ENCODE measurements at regions not wholly inside any gene's neighbourhood (a gene's known extent, or its start where the extent isn't known, plus 50 kb on each side); places are given as distances from the start of the nearest gene placed in this dataset.

GRCh38 chr5:125044491-125045282 is 298.2 kb upstream of the ZNF608 start:
- no peak overlapping the region for H3K4me3 ChIP-seq (ENCODE audit: control insufficient read depth in 1 of 2, extremely low read depth in 1 of 2, low read length in 1 of 2)
- ChIA-PET POLR2A (no interaction called here), CTCF (no interaction called here)
- DNase-seq = no peak
- 97% methylated on average over 4 of the region's 8 CpGs for WGBS (ENCODE audit: insufficient coverage)
- Mint-ChIP-seq H3K27ac (no peak overlapping the region), H3K9me3 (no peaks in the 10 kb centered on the region), H3K27me3 (no peaks in the 10 kb centered on the region), H3K4me3 (no peak overlapping the region), H3K4me1 (no peaks in the 10 kb centered on the region), H3K36me3 (no peaks in the 10 kb centered on the region)
- no peaks in the 10 kb centered on the region for H3K36me3 ChIP-seq (ENCODE audit: control insufficient read depth in 2 of 2, extremely low read depth in 1 of 2, insufficient read depth in 1 of 2, low read length in 1 of 2)
- ATAC-seq (replicated peaks in 1 of 4) = no peak
- no peaks in the 10 kb centered on the region for H3K9me3 ChIP-seq
- H3K4me1 ChIP-seq (ENCODE audit: control insufficient read depth in 1 of 2, extremely low read depth in 1 of 2, insufficient read depth in 2 of 2, low read length in 2 of 2) = no peaks in the 10 kb centered on the region
- H3K27me3 ChIP-seq (replicated peaks in 1 of 2; ENCODE audit: control insufficient read depth in 2 of 2, extremely low read depth in 1 of 2, insufficient read depth in 2 of 2, low read length in 1 of 2) = no peaks in the 10 kb centered on the region
- no peak overlapping the region for H3K27ac ChIP-seq (ENCODE audit: low read length)

- Mint-ChIP-seq H3K27ac (no peak overlapping the region), H3K4me3 (no peak overlapping the region), H3K4me1 (no peaks in the 10 kb centered on the region), H3K36me3 (no peaks in the 10 kb centered on the region), H3K27me3 (no peaks in the 10 kb centered on the region), H3K9me3 (no peaks in the 10 kb centered on the region)
- H3K4me1 ChIP-seq (ENCODE audit: control insufficient read depth in 1 of 2, extremely low read depth in 1 of 2, insufficient read depth in 2 of 2, low read length in 2 of 2) = no peaks in the 10 kb centered on the region
- ChIA-PET POLR2A (no interaction called here), CTCF (no interaction called here)
- no CpG with 5 or more reads among the region's 3 CpGs for WGBS (ENCODE audit: insufficient coverage)
- H3K4me3 ChIP-seq (ENCODE audit: control insufficient read depth in 1 of 2, extremely low read depth in 1 of 2, low read length in 1 of 2) = no peak overlapping the region
- H3K36me3 ChIP-seq (ENCODE audit: control insufficient read depth in 2 of 2, extremely low read depth in 1 of 2, insufficient read depth in 1 of 2, low read length in 1 of 2) = no peaks in the 10 kb centered on the region
- H3K27me3 ChIP-seq (replicated peaks in 1 of 2; ENCODE audit: control insufficient read depth in 2 of 2, extremely low read depth in 1 of 2, insufficient read depth in 2 of 2, low read length in 1 of 2) = no peaks in the 10 kb centered on the region
- DNase-seq (no peak), ATAC-seq (replicated peaks in 1 of 4) (no peak)
- H3K27ac ChIP-seq (ENCODE audit: low read length) = no peak overlapping the region
- H3K9me3 ChIP-seq = no peaks in the 10 kb centered on the region
These were observed 299.2 kb upstream of the ZNF608 start for GRCh38 chr5:125045646-125046045.

- Histone ChIP-seq H3K36me3 (ENCODE audit: control insufficient read depth in 2 of 2, extremely low read depth in 1 of 2, insufficient read depth in 1 of 2, low read length in 1 of 2) (no peaks in the 10 kb centered on the region), H3K4me3 (ENCODE audit: control insufficient read depth in 1 of 2, extremely low read depth in 1 of 2, low read length in 1 of 2) (no peak overlapping the region), H3K27me3 (replicated peaks in 1 of 2; ENCODE audit: control insufficient read depth in 2 of 2, extremely low read depth in 1 of 2, insufficient read depth in 2 of 2, low read length in 1 of 2) (no peaks in the 10 kb centered on the region), H3K27ac (ENCODE audit: low read length) (no peak overlapping the region), H3K9me3 (no peaks in the 10 kb centered on the region), H3K4me1 (ENCODE audit: control insufficient read depth in 1 of 2, extremely low read depth in 1 of 2, insufficient read depth in 2 of 2, low read length in 2 of 2) (no peaks in the 10 kb centered on the region)
- ChIA-PET CTCF (no interaction called here), POLR2A (no interaction called here)
- H3K27ac Mint-ChIP-seq = no peak overlapping the region
- no peak overlapping the region for H3K4me3 Mint-ChIP-seq
- DNase-seq (no peak), ATAC-seq (replicated peaks in 1 of 4) (no peak)
- H3K27me3 Mint-ChIP-seq = no peaks in the 10 kb centered on the region
- WGBS (ENCODE audit: insufficient coverage) = 100% methylated on average over 1 of the region's 1 CpG
- no peaks in the 10 kb centered on the region for H3K36me3 Mint-ChIP-seq
- H3K4me1 Mint-ChIP-seq = no peaks in the 10 kb centered on the region
- H3K9me3 Mint-ChIP-seq = no peaks in the 10 kb centered on the region
These were observed 300.4 kb upstream of the ZNF608 start for GRCh38 chr5:125046838-125047237.

GRCh38 chr5:125047871-125048270 is 301.4 kb upstream of the ZNF608 start:
- Histone ChIP-seq H3K27ac (ENCODE audit: low read length) (no peak overlapping the region), H3K9me3 (no peaks in the 10 kb centered on the region), H3K36me3 (ENCODE audit: control insufficient read depth in 2 of 2, extremely low read depth in 1 of 2, insufficient read depth in 1 of 2, low read length in 1 of 2) (no peaks in the 10 kb centered on the region), H3K27me3 (replicated peaks in 1 of 2; ENCODE audit: control insufficient read depth in 2 of 2, extremely low read depth in 1 of 2, insufficient read depth in 2 of 2, low read length in 1 of 2) (no peaks in the 10 kb centered on the region), H3K4me3 (ENCODE audit: control insufficient read depth in 1 of 2, extremely low read depth in 1 of 2, low read length in 1 of 2) (no peak overlapping the region), H3K4me1 (ENCODE audit: control insufficient read depth in 1 of 2, extremely low read depth in 1 of 2, insufficient read depth in 2 of 2, low read length in 2 of 2) (no peaks in the 10 kb centered on the region)
- H3K27me3 Mint-ChIP-seq = no peaks in the 10 kb centered on the region
- ATAC-seq (replicated peaks in 1 of 4) (no peak), DNase-seq (no peak)
- ChIA-PET POLR2A (no interaction called here), CTCF (interaction anchor here in 1 of 2 donors (0.6 kb wide), 1 partner anchor 1394 kb away, joined by 4 read pairs; no protein-coding TSS in a partner anchor)
- WGBS (ENCODE audit: insufficient coverage) = no CpG with 5 or more reads among the region's 3 CpGs
- no peak overlapping the region for H3K4me3 Mint-ChIP-seq
- H3K36me3 Mint-ChIP-seq = no peaks in the 10 kb centered on the region
- H3K4me1 Mint-ChIP-seq = no peaks in the 10 kb centered on the region
- no peak overlapping the region for H3K27ac Mint-ChIP-seq
- peaks cover 0 to 4% (median 0%) of the 10 kb centered on the region in 3 donors for H3K9me3 Mint-ChIP-seq

GRCh38 chr5:125049721-125050702 is 303.6 kb upstream of the ZNF608 start:
- Histone ChIP-seq H3K36me3 (ENCODE audit: control insufficient read depth in 2 of 2, extremely low read depth in 1 of 2, insufficient read depth in 1 of 2, low read length in 1 of 2) (no peaks in the 10 kb centered on the region), H3K27me3 (replicated peaks in 1 of 2; ENCODE audit: control insufficient read depth in 2 of 2, extremely low read depth in 1 of 2, insufficient read depth in 2 of 2, low read length in 1 of 2) (no peaks in the 10 kb centered on the region), H3K9me3 (no peaks in the 10 kb centered on the region), H3K4me3 (ENCODE audit: control insufficient read depth in 1 of 2, extremely low read depth in 1 of 2, low read length in 1 of 2) (no peak overlapping the region), H3K4me1 (ENCODE audit: control insufficient read depth in 1 of 2, extremely low read depth in 1 of 2, insufficient read depth in 2 of 2, low read length in 2 of 2) (no peaks in the 10 kb centered on the region), H3K27ac (ENCODE audit: low read length) (no peak overlapping the region)
- Mint-ChIP-seq H3K9me3 (peaks cover 0 to 4% (median 0%) of the 10 kb centered on the region in 3 donors), H3K27me3 (no peaks in the 10 kb centered on the region), H3K36me3 (no peaks in the 10 kb centered on the region), H3K4me3 (no peak overlapping the region), H3K27ac (no peak overlapping the region), H3K4me1 (no peaks in the 10 kb centered on the region)
- POLR2A ChIA-PET = no interaction called here
- DNase-seq (no peak), ATAC-seq (replicated peaks in 1 of 4) (no peak)
- CTCF ChIA-PET = no interaction called here
- WGBS (ENCODE audit: insufficient coverage) = 80% methylated on average over 1 of the region's 6 CpGs

GRCh38 chr5:125050926-125051325 is 304.5 kb upstream of the ZNF608 start:
- CTCF ChIA-PET = no interaction called here

More at GRCh38 chr5:125050926-125051325, 304.5 kb upstream of the ZNF608 start:
- no peaks in the 10 kb centered on the region for H3K4me1 Mint-ChIP-seq
- no peaks in the 10 kb centered on the region for H3K27me3 ChIP-seq (replicated peaks in 1 of 2; ENCODE audit: control insufficient read depth in 2 of 2, extremely low read depth in 1 of 2, insufficient read depth in 2 of 2, low read length in 1 of 2)
- H3K36me3 ChIP-seq (ENCODE audit: control insufficient read depth in 2 of 2, extremely low read depth in 1 of 2, insufficient read depth in 1 of 2, low read length in 1 of 2) = no peaks in the 10 kb centered on the region
- WGBS (ENCODE audit: insufficient coverage) = no CpG with 5 or more reads among the region's 1 CpG
- H3K4me3 Mint-ChIP-seq = no peak overlapping the region
- no peak overlapping the region for H3K27ac Mint-ChIP-seq
- H3K4me3 ChIP-seq (ENCODE audit: control insufficient read depth in 1 of 2, extremely low read depth in 1 of 2, low read length in 1 of 2) = no peak overlapping the region
- peaks cover 0 to 5% (median 0%) of the 10 kb centered on the region in 3 donors for H3K9me3 Mint-ChIP-seq
- no peaks in the 10 kb centered on the region for H3K4me1 ChIP-seq (ENCODE audit: control insufficient read depth in 1 of 2, extremely low read depth in 1 of 2, insufficient read depth in 2 of 2, low read length in 2 of 2)
- no peaks in the 10 kb centered on the region for H3K36me3 Mint-ChIP-seq
- no peak for DNase-seq
- no peak overlapping the region for H3K27ac ChIP-seq (ENCODE audit: low read length)
- POLR2A ChIA-PET = no interaction called here
- no peaks in the 10 kb centered on the region for H3K9me3 ChIP-seq
- ATAC-seq (replicated peaks in 1 of 4) = no peak
- H3K27me3 Mint-ChIP-seq = no peaks in the 10 kb centered on the region

All from T-cell (primary cell).